WERI-Rb-1 (cell line): ENCODE measurements at regions not wholly inside any gene's neighbourhood (a gene's known extent, or its start where the extent isn't known, plus 50 kb on each side); places are given as distances from the start of the nearest gene placed in this dataset.
"Not testable (repeated sequence)": the region's sequence is repeated elsewhere in the genome, so short reads cannot be mapped to it uniquely, and the experiment has no call there.

Source experiments
- DNase-seq: peaks from one replicate; pipeline ENCODE4 v3.0.0-alpha.2; 2020
- H3K27ac ChIP-seq: fragments of 250-450 bp; sonication (Bioruptor Pico); 2 replicates; pipeline ENCODE4 v1.5.1; 2020; ENCODE audit warnings: mild to moderate bottlenecking, moderate library complexity
- H3K27me3 ChIP-seq: fragments of 250-450 bp; sonication (Bioruptor Pico); 2 replicates; pipeline ENCODE4 v1.5.1; 2021; ENCODE audit warnings: mild to moderate bottlenecking, low read depth, moderate library complexity; ENCODE audit not compliant: insufficient read depth, severe bottlenecking
- H3K36me3 ChIP-seq: fragments of 250-450 bp; sonication (Bioruptor Pico); 2 replicates; pipeline ENCODE4 v1.5.1; 2020; ENCODE audit warnings: mild to moderate bottlenecking, moderate library complexity
- H3K4me3 ChIP-seq: 2 replicates; pipeline ENCODE4 v1.5.1; 2011; ENCODE audit warnings: low read depth, mild to moderate bottlenecking, control low read depth, low read length
- H3K9me3 ChIP-seq: fragments of 250-450 bp; sonication (Bioruptor Pico); 2 replicates; pipeline ENCODE4 v1.5.1; 2021; ENCODE audit warnings: mild to moderate bottlenecking, moderate library complexity; ENCODE audit not compliant: severe bottlenecking
- CTCF ChIP-seq: IDR thresholded peaks from 2 replicates; pipeline ENCODE4 v1.5.1; 2011; ENCODE audit warnings: low read depth, mild to moderate bottlenecking, control low read depth, inconsistent platforms, low read length

GRCh38 chr5:120942596-120943350 is 478.7 kb downstream of the PRR16 start:
- TF ChIP-seq CTCF: no peak
- H3K27ac ChIP-seq: no peak overlapping the region
- no peaks in the 10 kb centered on the region for H3K27me3 ChIP-seq
- no peaks in the 10 kb centered on the region for H3K9me3 ChIP-seq
- H3K36me3 ChIP-seq: no peaks in the 10 kb centered on the region
- DNase-seq: no peak
- no peak overlapping the region for H3K4me3 ChIP-seq

GRCh38 chr5:120949596-120949995 is 485.5 kb downstream of the PRR16 start:
- DNase-seq, H3K9me3 ChIP-seq, H3K27ac ChIP-seq, H3K36me3 ChIP-seq, H3K27me3 ChIP-seq, H3K4me3 ChIP-seq: not testable (repeated sequence)

- H3K27ac ChIP-seq: not testable (repeated sequence)
These were observed 489.3 kb downstream of the PRR16 start for GRCh38 chr5:120953445-120953844.

GRCh38 chr5:120954255-120954654 is 490.2 kb downstream of the PRR16 start:
- Histone ChIP-seq H3K27ac (no peak overlapping the region), H3K27me3 (no peaks in the 10 kb centered on the region), H3K36me3 (no peaks in the 10 kb centered on the region), H3K4me3 (no peak overlapping the region), H3K9me3 (peaks cover 3% of the 10 kb centered on the region)
- DNase-seq: no peak
- TF ChIP-seq CTCF: no peak

More at GRCh38 chr5:120953445-120953844, 489.3 kb downstream of the PRR16 start:
- not testable (repeated sequence) for H3K27me3 ChIP-seq, DNase-seq, H3K4me3 ChIP-seq, H3K36me3 ChIP-seq, H3K9me3 ChIP-seq

GRCh38 chr5:120955795-120956194 is 491.7 kb downstream of the PRR16 start:
- TF ChIP-seq CTCF: no peak
- Histone ChIP-seq H3K4me3 (no peak overlapping the region), H3K27ac (no peak overlapping the region), H3K36me3 (no peaks in the 10 kb centered on the region), H3K27me3 (no peaks in the 10 kb centered on the region), H3K9me3 (peaks cover 3% of the 10 kb centered on the region)
- no peak for DNase-seq

- H3K36me3 ChIP-seq: no peaks in the 10 kb centered on the region
- no peaks in the 10 kb centered on the region for H3K9me3 ChIP-seq
- TF ChIP-seq CTCF: no peak
- H3K27ac ChIP-seq: no peak overlapping the region
- DNase-seq: no peak
- H3K27me3 ChIP-seq: no peaks in the 10 kb centered on the region
- no peak overlapping the region for H3K4me3 ChIP-seq
These were observed 494.9 kb downstream of the PRR16 start for GRCh38 chr5:120958877-120959485.

- no peak overlapping the region for H3K4me3 ChIP-seq
- no peak overlapping the region for H3K27ac ChIP-seq
- H3K9me3 ChIP-seq: no peaks in the 10 kb centered on the region
- no peaks in the 10 kb centered on the region for H3K27me3 ChIP-seq
- no peak for DNase-seq
- TF ChIP-seq CTCF: no peak
- no peaks in the 10 kb centered on the region for H3K36me3 ChIP-seq
These were observed 496.4 kb downstream of the PRR16 start for GRCh38 chr5:120960510-120960909.
